DMS53 treated with DMSO at 0.1 percent for 48 hours (cell line): ENCODE measurements at regions not wholly inside any gene's neighbourhood (a gene's known extent, or its start where the extent isn't known, plus 50 kb on each side); places are given as distances from the start of the nearest gene placed in this dataset.
"Not testable (repeated sequence)": the region's sequence is repeated elsewhere in the genome, so short reads cannot be mapped to it uniquely, and the experiment has no call there.

Experiments used
- DNase-seq: peaks from one replicate; lab custom pipeline; 2025; ENCODE audit not compliant: unreplicated experiment; lab: John Stamatoyannopoulos, UW

- no peak for DNase-seq
Observed at GRCh38 chr12:58068706-58069105, 127.3 kb downstream of the ATP23 start.

- DNase-seq = no peak
Observed at GRCh38 chr12:58069268-58069963, 128.0 kb downstream of the ATP23 start.

GRCh38 chr12:58071994-58072393 is 130.6 kb downstream of the ATP23 start:
- no peak for DNase-seq

- no peak for DNase-seq
Observed at GRCh38 chr12:58074259-58074658, 132.9 kb downstream of the ATP23 start.

- no peak for DNase-seq
Observed at GRCh38 chr12:58079806-58080205, 138.4 kb downstream of the ATP23 start.

GRCh38 chr12:58081488-58081887 is 140.1 kb downstream of the ATP23 start:
- DNase-seq = peak; percentile 21

- no peak for DNase-seq
Observed at GRCh38 chr12:58082996-58083395, 141.6 kb downstream of the ATP23 start.

GRCh38 chr12:58086006-58086405 is 144.6 kb downstream of the ATP23 start:
- no peak for DNase-seq

GRCh38 chr12:58086930-58087329 is 145.6 kb downstream of the ATP23 start:
- DNase-seq = no peak

- DNase-seq = no peak
Observed at GRCh38 chr12:58087423-58088127, 146.2 kb downstream of the ATP23 start.

GRCh38 chr12:58089588-58089987 is 148.2 kb downstream of the ATP23 start:
- DNase-seq = no peak

GRCh38 chr12:58090685-58091084 is 149.3 kb downstream of the ATP23 start:
- no peak for DNase-seq

- DNase-seq = no peak
Observed at GRCh38 chr12:58095002-58095401, 153.6 kb downstream of the ATP23 start.

- no peak for DNase-seq
Observed at GRCh38 chr12:58097741-58098140, 156.4 kb downstream of the ATP23 start.

GRCh38 chr12:58099476-58099875 is 158.1 kb downstream of the ATP23 start:
- DNase-seq = no peak

- DNase-seq = no peak
Observed at GRCh38 chr12:58104351-58104755, 163.0 kb downstream of the ATP23 start.

GRCh38 chr12:58105225-58106119 is 164.1 kb downstream of the ATP23 start:
- no peak for DNase-seq

GRCh38 chr12:58106195-58106594 is 164.8 kb downstream of the ATP23 start:
- DNase-seq = no peak

GRCh38 chr12:58117201-58117600 is 175.8 kb downstream of the ATP23 start:
- no peak for DNase-seq

- no peak for DNase-seq
Observed at GRCh38 chr12:58117667-58118066, 176.3 kb downstream of the ATP23 start.

GRCh38 chr12:58125761-58126160 is 184.4 kb downstream of the ATP23 start:
- DNase-seq = not testable (repeated sequence)
